Liver (tissue), 8 donors: ENCODE measurements at regions not wholly inside any gene's neighbourhood (a gene's known extent, or its start where the extent isn't known, plus 50 kb on each side); places are given as distances from the start of the nearest gene placed in this dataset.

ENCODE experiments used
- DNase-seq: peaks from one replicate; pipeline ENCODE4 v3.0.0-alpha.2; 2017; ENCODE audit warnings: low spot score
- H3K27ac ChIP-seq, 2 donors: one replicate each; pipeline ENCODE4 v1.7.0; 2013; ENCODE audit warnings: inconsistent platforms in 2 of 2, low read length in 2 of 2, control low read depth in 1 of 2, low read depth in 1 of 2, mild to moderate bottlenecking in 1 of 2
- H3K27me3 ChIP-seq, 4 donors: one replicate each; pipeline versions ENCODE4 v1.6.1 to v1.7.0; 2013; ENCODE audit warnings: low read length in 3 of 4, inconsistent platforms in 1 of 4, mild to moderate bottlenecking in 1 of 4, moderate library complexity in 1 of 4; ENCODE audit not compliant: control insufficient read depth in 4 of 4, insufficient read depth in 4 of 4
- H3K36me3 ChIP-seq, 4 donors: one replicate each; pipeline versions ENCODE4 v1.6.1 to v1.7.0; 2013; ENCODE audit warnings: low read length in 3 of 4, mild to moderate bottlenecking in 3 of 4, low read depth in 1 of 4, moderate library complexity in 1 of 4; ENCODE audit not compliant: control insufficient read depth in 4 of 4, insufficient read depth in 3 of 4
- H3K4me1 ChIP-seq, 4 donors: one replicate each; pipeline versions ENCODE4 v1.6.1 to v1.7.0; 2013; ENCODE audit warnings: low read length in 3 of 4, mild to moderate bottlenecking in 3 of 4, moderate library complexity in 1 of 4; ENCODE audit not compliant: control insufficient read depth in 4 of 4, insufficient read depth in 4 of 4
- H3K4me3 ChIP-seq, 3 donors: one replicate each; pipeline versions ENCODE4 v1.6.1 to v1.7.0; 2013; ENCODE audit warnings: low read length in 3 of 3, control low read depth in 1 of 3, low read depth in 1 of 3, mild to moderate bottlenecking in 1 of 3
- H3K9ac ChIP-seq, 2 donors: one replicate each; pipeline ENCODE4 v1.7.0; 2013; ENCODE audit warnings: low read length in 2 of 2, mild to moderate bottlenecking in 2 of 2, moderate library complexity in 2 of 2, control low read depth in 1 of 2, low read depth in 1 of 2
- H3K9me3 ChIP-seq, 4 donors: one replicate each; pipeline versions ENCODE4 v1.6.1 to v1.7.0; 2013; ENCODE audit warnings: low read length in 3 of 4; ENCODE audit not compliant: control insufficient read depth in 4 of 4
- ATF3 ChIP-seq: IDR thresholded peaks from 2 replicates; pipeline ENCODE4 v1.6.1; 2016; ENCODE audit warnings: antibody characterized with exemption
- CTCF ChIP-seq: fragments of 150-350 bp; IDR thresholded peaks from 2 replicates; pipeline ENCODE4 v1.5.1; 2017; ENCODE audit warnings: improper control_type of control experiment, low read depth, low read length; ENCODE audit not compliant: missing input control
- EGR1 ChIP-seq, 2 donors: IDR thresholded peaks; 2 replicates each; pipeline ENCODE4 v1.6.1; 2016 to 2018; ENCODE audit warnings: antibody characterized with exemption in 2 of 2, low read depth in 2 of 2
- FOXA1 ChIP-seq: IDR thresholded peaks from 2 replicates; pipeline ENCODE4 v1.6.1; 2016; ENCODE audit warnings: antibody characterized with exemption
- GABPA ChIP-seq, 2 donors: IDR thresholded peaks in 1 of 2; conservative IDR thresholded peaks in 1 of 2; 2 replicates each; pipeline ENCODE4 v1.6.1; 2016; ENCODE audit warnings: antibody characterized with exemption in 2 of 2, mild to moderate bottlenecking in 1 of 2, moderate library complexity in 1 of 2
- HNF4A ChIP-seq, 2 donors: conservative IDR thresholded peaks; 2 replicates each; pipeline ENCODE4 v1.6.1; 2016; ENCODE audit warnings: antibody characterized with exemption in 2 of 2, mild to moderate bottlenecking in 2 of 2
- HNF4G ChIP-seq: IDR thresholded peaks from 2 replicates; pipeline ENCODE4 v1.6.1; 2016; ENCODE audit warnings: antibody characterized with exemption
- MAX ChIP-seq: IDR thresholded peaks from 2 replicates; pipeline ENCODE4 v1.6.1; 2016; ENCODE audit warnings: antibody characterized with exemption
- NR2F2 ChIP-seq: IDR thresholded peaks from 2 replicates; pipeline ENCODE4 v1.6.1; 2016; ENCODE audit warnings: antibody characterized with exemption
- RAD21 ChIP-seq, 2 donors: IDR thresholded peaks; 2 replicates each; pipeline ENCODE4 v1.6.1; 2016; ENCODE audit warnings: antibody characterized with exemption in 2 of 2, mild to moderate bottlenecking in 2 of 2
- REST ChIP-seq: IDR thresholded peaks from 2 replicates; pipeline ENCODE4 v1.6.1; 2016; ENCODE audit warnings: antibody characterized with exemption, mild to moderate bottlenecking
- RXRA ChIP-seq, 2 donors: IDR thresholded peaks; 2 replicates each; pipeline ENCODE4 v1.6.1; 2017 to 2018; ENCODE audit warnings: antibody characterized with exemption in 2 of 2, mild to moderate bottlenecking in 1 of 2
- SP1 ChIP-seq: IDR thresholded peaks from 2 replicates; pipeline ENCODE4 v1.6.1; 2018; ENCODE audit warnings: antibody characterized with exemption, mild to moderate bottlenecking
- TAF1 ChIP-seq: conservative IDR thresholded peaks from 2 replicates; pipeline ENCODE4 v1.6.1; 2016; ENCODE audit warnings: antibody characterized with exemption, mild to moderate bottlenecking
- YY1 ChIP-seq: IDR thresholded peaks from 2 replicates; pipeline ENCODE4 v1.6.1; 2016; ENCODE audit warnings: antibody characterized with exemption, mild to moderate bottlenecking
- ZBTB33 ChIP-seq: IDR thresholded peaks from 2 replicates; pipeline ENCODE4 v1.6.1; 2016; ENCODE audit warnings: antibody characterized with exemption
- WGBS: extraction: QIAGEN DNeasy Blood & Tissue Kit; methylation state at CpG from one replicate; pipeline ENCODE4 v1.1.7; 2013; 5-methylcytosine and 5-hydroxymethylcytosine counted together
- donor health status: healthy.
- donor health status: healthy.
- donor health status: healthy.
- donor health status: healthy.
- donor health status: healthy.

GRCh38 chr13:107956889-107957288, 258.4 kb downstream of the LIG4 start:
- Histone ChIP-seq H3K27me3 (no peaks in the 10 kb centered on the region), H3K4me1 (no peaks in the 10 kb centered on the region), H3K4me3 (no peak overlapping the region), H3K27ac (no peak overlapping the region), H3K36me3 (no peaks in the 10 kb centered on the region), H3K9me3 (no peaks in the 10 kb centered on the region), H3K9ac (no peak overlapping the region)
- DNase-seq, result no peak
- TF ChIP-seq MAX (no peak), YY1 (no peak), GABPA (IDR thresholded peaks at IDR 0.05 in 1 of 2, conservative IDR thresholded peaks at IDR 0.05 in 1 of 2) (no peak), CTCF (no peak), FOXA1 (no peak), HNF4G (no peak), EGR1 (IDR thresholded peaks at IDR 0.05; ENCODE audit: low read depth in 2 of 2) (no peak), ZBTB33 (no peak), RAD21 (IDR thresholded peaks at IDR 0.05) (no peak), NR2F2 (no peak), HNF4A (conservative IDR thresholded peaks at IDR 0.05) (no peak), REST (no peak), ATF3 (no peak), SP1 (no peak)
- WGBS, result 80% methylated on average over 3 of the region's 3 CpGs

- WGBS, result 43% methylated on average over 4 of the region's 4 CpGs
- no peak for TF ChIP-seq YY1
- TF ChIP-seq TAF1, result no peak
- no peak for TF ChIP-seq SP1
- no peak for TF ChIP-seq MAX
- TF ChIP-seq NR2F2, result no peak
- no peak for TF ChIP-seq RXRA (IDR thresholded peaks at IDR 0.05)
Measured at GRCh38 chr13:107942030-107942617, 273.2 kb downstream of the LIG4 start.

More at GRCh38 chr13:107942030-107942617, 273.2 kb downstream of the LIG4 start:
- H3K27ac ChIP-seq, result no peak overlapping the region
- H3K4me3 ChIP-seq, result no peak overlapping the region
- no peak for DNase-seq
- H3K4me1 ChIP-seq, result no peaks in the 10 kb centered on the region
- peaks cover 0 to 4% (median 0%) of the 10 kb centered on the region in 4 donors for H3K9me3 ChIP-seq
- H3K27me3 ChIP-seq, result no peaks in the 10 kb centered on the region
- H3K9ac ChIP-seq, result no peak overlapping the region
- H3K36me3 ChIP-seq, result no peaks in the 10 kb centered on the region
